MG63 (cell line): ENCODE measurements at regions not wholly inside any gene's neighbourhood (a gene's known extent, or its start where the extent isn't known, plus 50 kb on each side); places are given as distances from the start of the nearest gene placed in this dataset.

Experiments used
- DNase-seq: peaks from one replicate; pipeline ENCODE4 v3.0.0-alpha.2; 2020
- H3K27me3 ChIP-seq: fragments of 250-450 bp; sonication (Bioruptor Pico); 2 replicates; pipeline ENCODE4 v1.5.1; 2020; ENCODE audit warnings: mild to moderate bottlenecking, moderate library complexity
- H3K36me3 ChIP-seq: fragments of 250-450 bp; sonication (Bioruptor Pico); 2 replicates; pipeline ENCODE4 v1.5.1; 2020; ENCODE audit warnings: mild to moderate bottlenecking, moderate library complexity
- H3K4me3 ChIP-seq: fragments of 250-450 bp; sonication (Bioruptor Pico); 2 replicates; pipeline ENCODE4 v1.5.1; 2020; ENCODE audit warnings: mild to moderate bottlenecking, moderate library complexity
- H3K9me3 ChIP-seq: fragments of 250-450 bp; sonication (Bioruptor Pico); 2 replicates; pipeline ENCODE4 v1.5.1; 2020; ENCODE audit warnings: mild to moderate bottlenecking, moderate library complexity

DNA sequence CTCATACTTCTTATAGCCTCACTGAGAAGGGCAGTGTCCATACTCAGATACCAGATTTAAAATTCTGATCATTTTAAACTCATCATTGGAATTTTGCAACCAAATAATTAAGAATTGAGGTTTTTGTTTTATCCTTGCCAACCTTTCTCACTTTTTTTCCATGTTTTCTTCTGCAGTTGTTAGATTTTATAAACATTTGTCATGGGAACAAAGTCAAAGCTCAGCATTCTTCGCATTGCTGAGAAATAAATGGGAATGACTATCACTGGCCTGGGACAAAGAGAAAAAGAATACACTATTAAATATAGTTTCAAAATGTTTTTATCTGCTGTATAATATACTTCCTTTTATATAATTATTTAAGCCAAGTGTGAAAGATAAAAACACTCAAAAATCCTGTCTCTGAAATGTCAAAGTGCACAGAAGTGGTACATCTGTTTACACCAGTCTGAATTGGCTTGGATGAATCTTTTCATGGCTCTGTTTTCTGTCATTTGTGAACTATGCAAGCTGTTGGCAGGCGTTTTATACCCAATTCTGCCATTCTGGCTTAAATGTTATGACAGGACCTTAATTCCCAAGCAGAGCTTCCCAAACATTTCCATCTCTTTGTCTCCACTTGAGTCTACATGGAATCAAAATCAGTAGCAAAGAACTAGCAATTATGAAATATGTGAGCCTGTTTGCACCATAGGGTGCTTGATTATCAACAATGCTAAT, 249.3 kb upstream of the SYT4 start:
- DNase-seq, result peak; percentile 20
- Histone ChIP-seq H3K9me3 (no peaks in the 10 kb centered on the region), H3K4me3 (no peak overlapping the region), H3K27me3 (no peaks in the 10 kb centered on the region), H3K36me3 (no peaks in the 10 kb centered on the region)

GRCh38 chr18:43531438-43531837, 254.1 kb upstream of the SYT4 start:
- no peak overlapping the region for H3K4me3 ChIP-seq
- no peaks in the 10 kb centered on the region for H3K27me3 ChIP-seq
- no peak for DNase-seq
- H3K36me3 ChIP-seq, result no peaks in the 10 kb centered on the region
- H3K9me3 ChIP-seq, result no peaks in the 10 kb centered on the region; the same call in 1 of the 2 replicates

DNA sequence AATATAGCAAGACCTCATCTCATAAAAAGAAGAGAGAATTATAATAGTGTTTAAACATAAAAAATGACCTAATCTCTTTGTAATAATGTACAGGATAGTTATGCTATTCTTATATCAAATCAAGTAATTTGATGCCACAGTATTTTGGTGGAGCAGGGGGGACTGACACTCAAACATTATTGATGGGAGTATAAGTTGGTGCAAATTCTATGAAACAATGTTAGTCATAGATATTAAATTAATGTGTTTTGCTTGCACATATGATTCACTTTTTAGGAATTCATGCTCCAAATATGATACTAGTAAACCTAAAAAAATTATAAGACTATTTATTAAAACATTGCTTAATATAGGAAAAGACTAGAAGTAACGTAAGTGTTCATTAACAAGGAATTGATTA, 256.1 kb upstream of the SYT4 start:
- Histone ChIP-seq H3K9me3 (no peaks in the 10 kb centered on the region; the same call in 1 of the 2 replicates), H3K27me3 (no peaks in the 10 kb centered on the region), H3K4me3 (no peak overlapping the region), H3K36me3 (no peaks in the 10 kb centered on the region)
- DNase-seq, result no peak

GRCh38 chr18:43534511-43534910, 257.2 kb upstream of the SYT4 start:
- DNase-seq, result no peak
- Histone ChIP-seq H3K36me3 (no peaks in the 10 kb centered on the region), H3K27me3 (no peaks in the 10 kb centered on the region), H3K9me3 (no peaks in the 10 kb centered on the region; the same call in 1 of the 2 replicates), H3K4me3 (no peak overlapping the region)

- no peaks in the 10 kb centered on the region for H3K9me3 ChIP-seq
- H3K4me3 ChIP-seq, result no peak overlapping the region
- H3K27me3 ChIP-seq, result no peaks in the 10 kb centered on the region
- H3K36me3 ChIP-seq, result no peaks in the 10 kb centered on the region
- DNase-seq, result no peak
Observed at GRCh38 chr18:43539862-43540261, 262.6 kb upstream of the SYT4 start.

- Histone ChIP-seq H3K27me3 (no peaks in the 10 kb centered on the region), H3K9me3 (no peaks in the 10 kb centered on the region), H3K36me3 (no peaks in the 10 kb centered on the region), H3K4me3 (no peak overlapping the region)
- no peak for DNase-seq
Observed at GRCh38 chr18:43542016-43542415, 264.7 kb upstream of the SYT4 start.

GRCh38 chr18:43543236-43543635, 265.9 kb upstream of the SYT4 start:
- Histone ChIP-seq H3K4me3 (no peak overlapping the region), H3K9me3 (no peaks in the 10 kb centered on the region), H3K27me3 (no peaks in the 10 kb centered on the region), H3K36me3 (no peaks in the 10 kb centered on the region)
- DNase-seq, result no peak

DNA sequence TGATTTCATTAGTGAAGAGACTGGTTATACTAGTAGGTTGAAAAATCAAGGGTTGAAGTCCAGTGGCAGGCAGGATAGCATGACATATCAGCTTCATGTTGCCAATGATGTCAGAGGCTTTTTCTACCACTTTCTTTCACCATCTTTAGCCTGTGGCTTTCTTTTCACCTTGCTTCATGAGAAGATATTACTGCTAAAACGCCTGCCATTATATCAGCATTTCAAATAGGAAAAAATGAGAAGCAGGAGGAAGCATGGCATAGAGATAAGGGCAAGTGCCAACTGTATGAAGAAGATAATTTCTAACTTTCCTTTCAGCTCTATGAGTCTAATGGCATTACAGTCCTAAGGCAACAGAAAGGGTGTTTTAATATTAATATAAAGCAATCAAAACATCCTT, 270.2 kb upstream of the SYT4 start:
- Histone ChIP-seq H3K27me3 (no peaks in the 10 kb centered on the region), H3K36me3 (no peaks in the 10 kb centered on the region), H3K9me3 (no peaks in the 10 kb centered on the region), H3K4me3 (no peak overlapping the region)
- no peak for DNase-seq

GRCh38 chr18:43559507-43559906, 282.2 kb upstream of the SYT4 start:
- H3K27me3 ChIP-seq, result no peaks in the 10 kb centered on the region
- DNase-seq, result no peak
- H3K36me3 ChIP-seq, result no peaks in the 10 kb centered on the region
- H3K9me3 ChIP-seq, result no peaks in the 10 kb centered on the region; the same call in 1 of the 2 replicates
- H3K4me3 ChIP-seq, result no peak overlapping the region

DNA sequence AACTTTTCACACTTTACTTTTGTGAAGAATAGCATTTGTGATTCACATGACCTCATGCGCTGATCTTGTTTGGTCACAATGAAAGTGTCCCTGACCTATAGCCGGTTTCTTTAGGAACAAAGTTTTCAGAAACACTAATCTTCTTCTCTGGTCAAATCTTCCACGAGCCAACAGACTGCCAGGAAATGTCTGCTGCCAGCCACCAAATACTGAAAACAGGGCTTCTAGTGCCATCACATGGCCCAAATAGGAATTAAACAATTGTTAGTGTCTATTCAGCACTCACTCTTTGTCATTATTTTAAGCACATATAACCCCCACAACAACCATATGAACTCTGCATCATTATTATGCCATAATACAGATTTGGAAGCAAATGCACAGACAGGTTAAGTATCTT, 286.5 kb upstream of the SYT4 start:
- no peak overlapping the region for H3K4me3 ChIP-seq
- H3K36me3 ChIP-seq, result no peaks in the 10 kb centered on the region
- DNase-seq, result peak; percentile 7
- H3K9me3 ChIP-seq, result no peaks in the 10 kb centered on the region
- H3K27me3 ChIP-seq, result no peaks in the 10 kb centered on the region

GRCh38 chr18:43570593-43570992, 293.3 kb upstream of the SYT4 start:
- Histone ChIP-seq H3K36me3 (no peaks in the 10 kb centered on the region), H3K27me3 (no peaks in the 10 kb centered on the region), H3K9me3 (no peaks in the 10 kb centered on the region), H3K4me3 (no peak overlapping the region)
- DNase-seq, result no peak

DNA sequence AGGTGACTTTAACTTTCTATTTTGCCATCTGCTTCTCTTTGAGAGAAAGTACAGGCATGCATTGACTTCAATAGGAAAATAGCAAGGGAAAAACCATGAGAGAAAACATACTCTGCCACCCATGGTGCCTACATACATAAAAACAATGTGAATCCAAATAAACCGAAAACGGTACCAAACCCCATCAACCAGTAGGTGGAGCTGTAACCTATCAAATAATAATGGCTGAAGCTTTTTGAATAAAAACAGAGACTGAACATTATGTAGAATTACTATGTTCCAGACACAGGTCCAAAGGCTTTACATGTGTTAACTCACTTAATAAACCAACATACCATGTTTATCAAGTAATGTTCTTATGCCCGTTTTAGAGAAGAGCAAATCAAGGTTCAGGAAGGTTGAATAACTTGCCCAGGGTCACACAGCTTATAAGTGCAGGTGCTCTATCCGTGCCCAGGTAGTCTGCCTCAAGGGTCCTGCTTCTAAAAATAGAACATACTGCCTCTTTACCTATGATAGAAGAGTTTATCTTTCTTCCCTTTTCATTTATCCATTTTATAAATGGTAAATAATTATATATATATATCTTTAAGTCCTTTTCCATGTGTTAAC, 293.9 kb upstream of the SYT4 start:
- Histone ChIP-seq H3K4me3 (no peak overlapping the region), H3K27me3 (no peaks in the 10 kb centered on the region), H3K9me3 (no peaks in the 10 kb centered on the region), H3K36me3 (no peaks in the 10 kb centered on the region)
- DNase-seq, result no peak

- H3K36me3 ChIP-seq, result no peaks in the 10 kb centered on the region
- no peaks in the 10 kb centered on the region for H3K9me3 ChIP-seq
- no peaks in the 10 kb centered on the region for H3K27me3 ChIP-seq
- no peak overlapping the region for H3K4me3 ChIP-seq
- DNase-seq, result no peak
Observed at GRCh38 chr18:43572163-43572562, 294.9 kb upstream of the SYT4 start.

GRCh38 chr18:43574974-43575373, 297.7 kb upstream of the SYT4 start:
- H3K36me3 ChIP-seq, result no peaks in the 10 kb centered on the region
- H3K9me3 ChIP-seq, result no peaks in the 10 kb centered on the region
- no peak overlapping the region for H3K4me3 ChIP-seq
- H3K27me3 ChIP-seq, result no peaks in the 10 kb centered on the region
- DNase-seq, result no peak

GRCh38 chr18:43578211-43578610, 300.9 kb upstream of the SYT4 start:
- Histone ChIP-seq H3K4me3 (no peak overlapping the region), H3K36me3 (no peaks in the 10 kb centered on the region)
- no peak for DNase-seq

GRCh38 chr18:43578706-43579105, 301.4 kb upstream of the SYT4 start:
- no peak overlapping the region for H3K4me3 ChIP-seq

More at GRCh38 chr18:43578211-43578610, 300.9 kb upstream of the SYT4 start:
- H3K9me3 ChIP-seq, result no peaks in the 10 kb centered on the region
- H3K27me3 ChIP-seq, result no peaks in the 10 kb centered on the region

GRCh38 chr18:43581936-43582519, 304.7 kb upstream of the SYT4 start:
- no peaks in the 10 kb centered on the region for H3K27me3 ChIP-seq
- H3K36me3 ChIP-seq, result no peaks in the 10 kb centered on the region
- no peak for DNase-seq
- H3K9me3 ChIP-seq, result no peaks in the 10 kb centered on the region
- H3K4me3 ChIP-seq, result no peak overlapping the region

More at GRCh38 chr18:43578706-43579105, 301.4 kb upstream of the SYT4 start:
- Histone ChIP-seq H3K27me3 (no peaks in the 10 kb centered on the region), H3K36me3 (no peaks in the 10 kb centered on the region), H3K9me3 (no peaks in the 10 kb centered on the region)
- no peak for DNase-seq
